ENCODE measurements at regions not wholly inside any gene's neighbourhood (a gene's known extent, or its start where the extent isn't known, plus 50 kb on each side); places are given as distances from the start of the nearest gene placed in this dataset.

DNA sequence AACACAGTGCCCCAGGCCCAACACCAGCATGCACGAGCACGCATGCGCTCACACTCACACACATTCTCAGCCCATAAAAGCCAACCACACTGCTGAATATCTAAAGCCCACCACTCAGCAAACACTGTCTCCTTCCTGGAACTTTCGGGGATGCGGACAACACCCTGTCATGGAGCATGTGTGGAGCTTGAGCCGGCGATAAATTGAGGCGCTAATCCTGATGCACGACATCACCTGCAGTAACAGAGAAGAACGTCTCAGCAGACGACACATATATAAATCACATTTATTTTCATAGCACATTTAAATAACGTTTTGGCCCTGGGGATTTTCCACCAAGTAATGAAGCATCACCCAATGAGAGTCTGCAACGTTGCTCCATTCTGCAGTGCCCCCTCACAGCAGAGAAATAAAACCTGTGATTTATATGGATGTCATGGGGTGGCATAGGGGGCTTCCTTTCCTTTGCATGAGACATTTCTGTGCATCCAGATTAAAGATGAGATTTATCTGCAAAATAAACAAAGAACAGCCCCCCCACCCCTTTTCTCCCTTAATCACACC is 267.7 kb upstream of the NFE2L3 start:
- intact Hi-C loops (cut with DNase I; ENCODE audit: low total_unique reads), result no loop called here
- peaks cover 0 to 57% of the 10 kb centered on the region in 2 donors for H3K27me3 ChIP-seq
- H3K4me1 ChIP-seq, result no peaks in the 10 kb centered on the region

DNA sequence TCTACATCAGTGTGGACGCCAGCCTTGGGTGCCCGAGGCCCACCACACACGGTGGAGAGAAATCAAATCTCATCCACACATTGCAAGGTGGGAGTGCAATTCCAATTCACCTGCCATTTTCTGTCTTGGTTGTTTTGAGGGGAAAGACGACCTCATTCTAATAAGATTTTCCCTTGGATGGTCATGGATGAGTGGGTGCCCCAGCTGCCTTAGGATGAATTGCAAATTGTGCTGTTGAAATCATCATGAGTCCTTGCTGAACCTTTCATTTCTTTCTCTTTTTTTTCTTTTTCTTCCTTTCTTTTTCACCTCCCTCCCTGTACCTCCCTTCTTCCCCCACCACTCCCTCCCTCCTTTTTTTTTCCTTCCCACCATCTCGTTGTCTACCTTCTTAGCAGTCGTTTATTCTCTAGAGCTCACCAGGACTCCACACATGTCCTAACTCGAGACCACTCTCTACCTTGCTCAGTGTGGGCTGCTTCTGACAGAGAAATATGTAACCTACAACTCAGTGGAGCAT is 266.9 kb upstream of the NFE2L3 start:
- no peak for TF ChIP-seq POLR2A (IDR thresholded peaks at IDR 0.05)
- no peak for TF ChIP-seq POLR2AphosphoS5 (IDR thresholded peaks at IDR 0.05)
- TF ChIP-seq, protein P1, sequence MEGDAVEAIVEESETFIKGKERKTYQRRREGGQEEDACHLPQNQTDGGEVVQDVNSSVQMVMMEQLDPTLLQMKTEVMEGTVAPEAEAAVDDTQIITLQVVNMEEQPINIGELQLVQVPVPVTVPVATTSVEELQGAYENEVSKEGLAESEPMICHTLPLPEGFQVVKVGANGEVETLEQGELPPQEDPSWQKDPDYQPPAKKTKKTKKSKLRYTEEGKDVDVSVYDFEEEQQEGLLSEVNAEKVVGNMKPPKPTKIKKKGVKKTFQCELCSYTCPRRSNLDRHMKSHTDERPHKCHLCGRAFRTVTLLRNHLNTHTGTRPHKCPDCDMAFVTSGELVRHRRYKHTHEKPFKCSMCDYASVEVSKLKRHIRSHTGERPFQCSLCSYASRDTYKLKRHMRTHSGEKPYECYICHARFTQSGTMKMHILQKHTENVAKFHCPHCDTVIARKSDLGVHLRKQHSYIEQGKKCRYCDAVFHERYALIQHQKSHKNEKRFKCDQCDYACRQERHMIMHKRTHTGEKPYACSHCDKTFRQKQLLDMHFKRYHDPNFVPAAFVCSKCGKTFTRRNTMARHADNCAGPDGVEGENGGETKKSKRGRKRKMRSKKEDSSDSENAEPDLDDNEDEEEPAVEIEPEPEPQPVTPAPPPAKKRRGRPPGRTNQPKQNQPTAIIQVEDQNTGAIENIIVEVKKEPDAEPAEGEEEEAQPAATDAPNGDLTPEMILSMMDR (IDR thresholded peaks at IDR 0.05), result no peak
- Histone ChIP-seq H3K27me3 (peaks cover 0 to 58% of the 10 kb centered on the region in 2 donors), H3K4me3 (no peak overlapping the region), H3K9me3 (no peaks in the 10 kb centered on the region), H3K4me1 (no peaks in the 10 kb centered on the region), H3K27ac (no peak overlapping the region), H3K36me3 (no peaks in the 10 kb centered on the region)
- intact Hi-C loops (cut with DNase I; ENCODE audit: low total_unique reads), result no loop called here
- no peak for DNase-seq (ENCODE audit: low spot score in 2 of 2)

More for the DNA sequence above, 267.7 kb upstream of the NFE2L3 start:
- DNase-seq (ENCODE audit: low spot score in 2 of 2), result no peak
- Histone ChIP-seq H3K4me3 (no peak overlapping the region), H3K36me3 (no peaks in the 10 kb centered on the region), H3K27ac (no peak overlapping the region), H3K9me3 (no peaks in the 10 kb centered on the region)
- TF ChIP-seq POLR2A (IDR thresholded peaks at IDR 0.05), result no peak
- TF ChIP-seq, protein P1 (IDR thresholded peaks at IDR 0.05), result no peak
- no peak for TF ChIP-seq POLR2AphosphoS5 (IDR thresholded peaks at IDR 0.05)

DNA sequence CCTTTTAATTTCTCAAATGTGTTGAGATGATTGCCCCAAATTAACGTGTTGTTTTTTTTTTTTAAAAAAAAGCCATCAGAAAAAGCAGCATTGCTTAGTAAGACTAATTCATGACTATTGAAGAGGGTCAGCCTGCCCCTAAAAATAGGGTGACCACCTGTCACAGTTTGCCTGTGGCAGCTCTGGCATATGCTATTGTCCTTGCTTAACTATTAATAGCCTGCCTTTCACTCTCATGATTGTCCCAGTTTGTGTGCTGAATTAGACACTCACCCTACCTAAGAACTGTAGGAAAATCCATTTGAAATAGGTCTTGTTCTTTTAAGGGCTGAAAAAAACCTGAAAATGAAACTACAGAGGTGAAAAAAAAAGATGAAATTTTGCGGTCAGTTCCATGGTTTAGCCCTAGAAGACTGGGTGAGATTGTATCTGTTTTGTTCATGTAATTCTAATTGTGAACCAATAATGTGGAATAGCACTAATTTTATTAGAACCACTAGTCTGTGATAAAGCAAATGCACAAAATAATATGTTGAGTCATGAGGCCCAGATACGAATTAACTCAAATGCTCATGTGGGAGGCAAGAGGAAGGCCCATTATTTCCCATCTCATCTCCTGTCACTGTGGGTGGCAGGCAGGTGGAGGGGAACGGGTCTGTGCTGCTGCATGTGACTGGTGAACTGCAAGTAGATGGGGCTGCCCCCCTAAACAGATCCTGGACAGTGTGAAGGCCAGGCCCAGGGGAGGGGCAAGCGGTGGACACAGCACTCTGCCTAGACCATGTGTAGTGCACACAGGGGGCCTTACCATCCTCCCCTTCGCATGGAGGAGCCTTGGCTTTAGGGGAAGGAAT is 265.4 kb upstream of the NFE2L3 start:
- no peaks in the 10 kb centered on the region for H3K36me3 ChIP-seq
- DNase-seq (ENCODE audit: low spot score in 2 of 2), result no peak

DNA sequence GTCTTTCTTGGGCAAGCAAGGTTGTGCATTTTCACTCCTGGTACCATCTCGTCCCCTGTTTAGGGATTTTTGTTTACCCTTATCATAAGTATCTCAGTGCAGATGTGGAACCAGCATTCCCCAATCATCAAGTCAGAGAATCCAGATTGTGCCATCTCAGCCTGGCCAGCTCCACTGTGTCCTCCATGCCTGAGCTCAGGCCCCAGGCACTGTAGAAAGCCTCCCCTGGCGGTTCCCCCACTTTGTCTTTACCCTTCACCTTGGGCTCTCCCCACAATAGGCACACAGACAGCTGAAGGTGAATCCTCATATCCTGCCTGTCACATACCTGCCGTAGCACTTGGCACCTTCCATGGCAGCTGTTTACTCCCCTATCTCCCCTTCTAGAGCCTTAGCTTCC is 264.7 kb upstream of the NFE2L3 start:
- intact Hi-C loops (cut with DNase I; ENCODE audit: low total_unique reads), result no loop called here
- DNase-seq (ENCODE audit: low spot score in 2 of 2), result no peak
- no peaks in the 10 kb centered on the region for H3K4me1 ChIP-seq
- H3K9me3 ChIP-seq, result no peaks in the 10 kb centered on the region
- no peak overlapping the region for H3K27ac ChIP-seq
- TF ChIP-seq POLR2AphosphoS5 (IDR thresholded peaks at IDR 0.05) (no peak), POLR2A (IDR thresholded peaks at IDR 0.05) (no peak)
- TF ChIP-seq, protein P1 (IDR thresholded peaks at IDR 0.05), result no peak
- H3K27me3 ChIP-seq, result peaks cover 0 to 43% of the 10 kb centered on the region in 2 donors
- H3K4me3 ChIP-seq, result no peak overlapping the region
- no peaks in the 10 kb centered on the region for H3K36me3 ChIP-seq

More for the DNA sequence above, 265.4 kb upstream of the NFE2L3 start:
- TF ChIP-seq, protein P1 (IDR thresholded peaks at IDR 0.05), result no peak
- no peak for TF ChIP-seq POLR2A (IDR thresholded peaks at IDR 0.05)
- no peak for TF ChIP-seq POLR2AphosphoS5 (IDR thresholded peaks at IDR 0.05)
- Histone ChIP-seq H3K4me3 (no peak overlapping the region), H3K27me3 (peaks cover 0 to 48% of the 10 kb centered on the region in 2 donors), H3K4me1 (no peaks in the 10 kb centered on the region), H3K9me3 (no peaks in the 10 kb centered on the region), H3K27ac (no peak overlapping the region)
- intact Hi-C loops (cut with DNase I; ENCODE audit: low total_unique reads), result no loop called here

All from breast epithelium (tissue), 4 donors.